PC-3 (cell line): ENCODE measurements at regions not wholly inside any gene's neighbourhood (a gene's known extent, or its start where the extent isn't known, plus 50 kb on each side); places are given as distances from the start of the nearest gene placed in this dataset.
"Not testable (repeated sequence)": the region's sequence is repeated elsewhere in the genome, so short reads cannot be mapped to it uniquely, and the experiment has no call there.

Experiments used
- ATAC-seq: fragments of 200-7000 bp; cut with Tn5 transposase; 2 replicates; pipeline ENCODE4 v1.9.1; 2020; ENCODE audit warnings: mild to moderate bottlenecking, moderate library complexity
- BruUV-seq: library from RNA; stranded (reverse); fragments of 400-500 nt; replicated peaks from 2 replicates; lab custom pipeline; 2021; lab: Mats Ljungman, UMichigan
- CTCF ChIA-PET: fragments of 300-600 bp; sonication (Branson Sonifier 250); formaldehyde crosslinking; loops from one replicate; lab custom pipeline; 2022; ENCODE audit warnings: antibody characterized with exemption; lab: Charles Lee
- POLR2A ChIA-PET: fragments of 300-600 bp; sonication (Branson Sonifier 250); formaldehyde crosslinking; loops from one replicate; lab custom pipeline; 2022; ENCODE audit warnings: antibody characterized with exemption; ENCODE audit not compliant: unreplicated experiment; lab: Charles Lee
- DNase-seq: peaks from one replicate; pipeline ENCODE4 v3.0.0-alpha.2; 2015
- H2AFZ ChIP-seq: fragments of 300-600 bp; sonication (generic); 2 replicates; pipeline ENCODE4 v1.6.0; 2016; ENCODE audit warnings: antibody characterized with exemption, low read length
- H3F3A ChIP-seq: fragments of 300-600 bp; sonication (generic); one replicate; pipeline ENCODE4 v1.6.0; 2017; ENCODE audit warnings: antibody characterized with exemption, low read length, control low read depth, mild to moderate bottlenecking; ENCODE audit not compliant: unreplicated experiment
- H3K27ac ChIP-seq: fragments of 300-600 bp; sonication (generic); 2 replicates; pipeline ENCODE4 v1.5.1; 2016; ENCODE audit warnings: mild to moderate bottlenecking, low read length
- H3K27me3 ChIP-seq: fragments of 300-600 bp; sonication (generic); 2 replicates; pipeline ENCODE4 v1.6.1; 2016; ENCODE audit warnings: low read length, mixed read lengths
- H3K36me3 ChIP-seq: fragments of 300-600 bp; sonication (generic); 2 replicates; pipeline ENCODE4 v1.6.1; 2016; ENCODE audit warnings: low read depth, mixed run types, low read length, mixed read lengths
- H3K4me1 ChIP-seq: fragments of 300-600 bp; sonication (generic); 2 replicates; pipeline ENCODE4 v1.5.1; 2016; ENCODE audit warnings: low read length; ENCODE audit not compliant: insufficient read depth
- H3K4me2 ChIP-seq: fragments of 300-600 bp; sonication (generic); 2 replicates; pipeline ENCODE4 v1.6.0; 2016; ENCODE audit warnings: low read length
- H3K4me3 ChIP-seq: fragments of 300-600 bp; sonication (generic); 2 replicates; pipeline ENCODE4 v1.5.1; 2016; ENCODE audit warnings: mild to moderate bottlenecking, low read length, mixed read lengths
- H3K79me2 ChIP-seq: fragments of 300-600 bp; sonication (generic); 2 replicates; pipeline ENCODE4 v1.6.1; 2017; ENCODE audit warnings: low read length, mixed read lengths
- H3K9ac ChIP-seq: fragments of 300-600 bp; sonication (generic); 2 replicates; pipeline ENCODE4 v1.6.0; 2016; ENCODE audit warnings: mild to moderate bottlenecking, low read length
- H3K9me2 ChIP-seq: fragments of 300-600 bp; sonication (generic); replicated peaks from 2 replicates; pipeline ENCODE4 v1.6.1; 2016; ENCODE audit warnings: mixed run types, low read length, mixed read lengths
- H3K9me3 ChIP-seq: fragments of 300-600 bp; sonication (generic); 2 replicates; pipeline ENCODE4 v1.6.1; 2016; ENCODE audit warnings: low read length, mixed read lengths
- H4K20me1 ChIP-seq: fragments of 300-600 bp; sonication (generic); 2 replicates; pipeline ENCODE4 v1.6.1; 2016; ENCODE audit warnings: low read length, mixed read lengths
- CTCF ChIP-seq: fragments of 300-600 bp; sonication (generic); conservative IDR thresholded peaks from 2 replicates; pipeline ENCODE4 v1.5.1; 2017; ENCODE audit warnings: antibody characterized with exemption, low read depth, mild to moderate bottlenecking, low read length
- EZH2 ChIP-seq: fragments of 300-600 bp; sonication (generic); IDR thresholded peaks from one replicate; pipeline ENCODE4 v1.6.1; 2017; ENCODE audit warnings: antibody characterized with exemption, mild to moderate bottlenecking, low read length; ENCODE audit not compliant: unreplicated experiment
- EZH2phosphoT487 ChIP-seq: fragments of 300-600 bp; sonication (generic); IDR thresholded peaks from 2 replicates; pipeline ENCODE4 v1.6.1; 2018; ENCODE audit warnings: mild to moderate bottlenecking, antibody characterized with exemption, low read length, borderline replicate concordance
- intact Hi-C: fragments of 100-400 bp; cut with micrococcal nuclease; formaldehyde crosslinking; loops from 2 replicates; pipeline ENCODE4 v1.9.0; 2023

GRCh38 chr12:90455756-90456155 lies 499.2 kb downstream of the CCER1 start:
- TF ChIP-seq EZH2: no peak
- TF ChIP-seq EZH2phosphoT487: no peak
- TF ChIP-seq CTCF: no peak
- Histone ChIP-seq H3F3A (no peaks in the 10 kb centered on the region), H3K27me3 (no peaks in the 10 kb centered on the region), H4K20me1 (no peaks in the 10 kb centered on the region), H3K9ac (no peak overlapping the region), H3K4me3 (no peak overlapping the region), H3K79me2 (no peaks in the 10 kb centered on the region), H2AFZ (no peak overlapping the region), H3K4me2 (no peak overlapping the region), H3K27ac (no peak overlapping the region), H3K9me3 (no peaks in the 10 kb centered on the region), H3K9me2 (no peaks in the 10 kb centered on the region), H3K36me3 (no peaks in the 10 kb centered on the region), H3K4me1 (no peaks in the 10 kb centered on the region)
- no peak for DNase-seq
- intact Hi-C loops: no loop called here
- POLR2A ChIA-PET: no interaction called here
- CTCF ChIA-PET: no interaction called here
- no peak for ATAC-seq
- BruUV-seq: no TSS peak

DNA sequence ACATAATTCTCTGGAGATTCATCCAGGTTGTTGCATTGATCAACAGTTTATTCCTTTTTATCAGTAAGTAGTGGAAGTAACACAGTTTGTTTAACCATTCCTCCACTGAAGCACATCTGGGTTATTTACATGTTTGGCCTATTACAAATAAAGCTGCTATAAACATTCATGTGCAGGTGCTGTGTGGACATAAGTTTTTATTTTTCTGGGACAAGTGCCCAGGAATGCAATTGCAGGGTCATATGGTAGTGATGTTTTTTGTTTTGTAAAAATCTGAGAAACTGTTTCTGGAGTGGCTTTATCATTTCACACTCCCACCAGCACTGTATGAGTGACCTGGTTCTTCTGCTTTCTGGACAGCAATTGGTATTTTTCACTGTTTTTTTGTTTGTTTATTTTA lies 505.4 kb downstream of the CCER1 start:
- Histone ChIP-seq H3K4me1 (no peaks in the 10 kb centered on the region), H3K4me3 (no peak overlapping the region), H3F3A (no peaks in the 10 kb centered on the region), H3K27ac (no peak overlapping the region), H3K27me3 (no peaks in the 10 kb centered on the region), H3K9ac (no peak overlapping the region), H3K9me3 (no peaks in the 10 kb centered on the region), H3K36me3 (no peaks in the 10 kb centered on the region), H2AFZ (no peak overlapping the region), H3K9me2 (no peaks in the 10 kb centered on the region), H4K20me1 (no peaks in the 10 kb centered on the region), H3K4me2 (no peak overlapping the region), H3K79me2 (no peaks in the 10 kb centered on the region)
- DNase-seq: no peak
- intact Hi-C loops: no loop called here
- no TSS peak for BruUV-seq
- ChIA-PET POLR2A (no interaction called here), CTCF (no interaction called here)
- ATAC-seq: peak; percentile 24; the same call in 1 of the 2 replicates
- TF ChIP-seq EZH2 (no peak), CTCF (no peak), EZH2phosphoT487 (no peak)

DNA sequence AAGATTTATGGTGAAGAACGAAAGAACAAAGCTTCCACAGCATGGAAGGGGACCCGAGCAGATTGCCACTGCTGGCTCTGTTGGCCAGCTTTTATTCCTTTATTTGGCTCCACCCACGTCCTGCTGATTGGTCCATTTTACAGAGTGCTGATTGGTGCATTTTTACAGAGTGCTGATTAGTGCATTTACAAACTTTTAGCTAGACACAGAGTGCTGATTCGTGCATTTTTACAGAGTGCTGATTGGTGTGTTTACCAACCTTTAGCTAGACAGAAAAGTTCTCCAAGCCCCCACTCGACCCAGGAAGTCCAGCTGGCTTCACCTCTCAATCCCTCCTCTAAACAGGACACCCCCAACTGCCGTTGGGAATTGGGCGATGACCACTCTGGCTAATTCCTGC lies 511.5 kb downstream of the CCER1 start:
- H3K27me3 ChIP-seq, BruUV-seq, H3F3A ChIP-seq, POLR2A ChIA-PET, H3K79me2 ChIP-seq, H4K20me1 ChIP-seq, H3K9ac ChIP-seq, H3K36me3 ChIP-seq, intact Hi-C loops, H3K9me2 ChIP-seq, ATAC-seq, H2AFZ ChIP-seq, H3K4me1 ChIP-seq, CTCF ChIA-PET, H3K9me3 ChIP-seq, H3K4me3 ChIP-seq, DNase-seq, H3K27ac ChIP-seq, H3K4me2 ChIP-seq: not testable (repeated sequence)
